ENCODE measurements at regions not wholly inside any gene's neighbourhood (a gene's known extent, or its start where the extent isn't known, plus 50 kb on each side); places are given as distances from the start of the nearest gene placed in this dataset.
A peak's percentile ranks its signal among the peaks of the same experiment; 100 is the strongest.

GRCh38 chr11:29217901-29218300 is 798.9 kb downstream of the KCNA4 start:
- TF ChIP-seq EZH2phosphoT487 (IDR thresholded peaks at IDR 0.05; ENCODE audit: borderline replicate concordance, low read length): no peak
- TF ChIP-seq EZH2 (IDR thresholded peaks at IDR 0.05; ENCODE audit: low read length, unreplicated experiment): no peak
- TF ChIP-seq, protein P1, sequence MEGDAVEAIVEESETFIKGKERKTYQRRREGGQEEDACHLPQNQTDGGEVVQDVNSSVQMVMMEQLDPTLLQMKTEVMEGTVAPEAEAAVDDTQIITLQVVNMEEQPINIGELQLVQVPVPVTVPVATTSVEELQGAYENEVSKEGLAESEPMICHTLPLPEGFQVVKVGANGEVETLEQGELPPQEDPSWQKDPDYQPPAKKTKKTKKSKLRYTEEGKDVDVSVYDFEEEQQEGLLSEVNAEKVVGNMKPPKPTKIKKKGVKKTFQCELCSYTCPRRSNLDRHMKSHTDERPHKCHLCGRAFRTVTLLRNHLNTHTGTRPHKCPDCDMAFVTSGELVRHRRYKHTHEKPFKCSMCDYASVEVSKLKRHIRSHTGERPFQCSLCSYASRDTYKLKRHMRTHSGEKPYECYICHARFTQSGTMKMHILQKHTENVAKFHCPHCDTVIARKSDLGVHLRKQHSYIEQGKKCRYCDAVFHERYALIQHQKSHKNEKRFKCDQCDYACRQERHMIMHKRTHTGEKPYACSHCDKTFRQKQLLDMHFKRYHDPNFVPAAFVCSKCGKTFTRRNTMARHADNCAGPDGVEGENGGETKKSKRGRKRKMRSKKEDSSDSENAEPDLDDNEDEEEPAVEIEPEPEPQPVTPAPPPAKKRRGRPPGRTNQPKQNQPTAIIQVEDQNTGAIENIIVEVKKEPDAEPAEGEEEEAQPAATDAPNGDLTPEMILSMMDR (conservative IDR thresholded peaks at IDR 0.05; ENCODE audit: low read depth, low read length): no peak
- intact Hi-C loops (cut with micrococcal nuclease): no loop called here
- POLR2A ChIA-PET (ENCODE audit: unreplicated experiment): no interaction called here
- no peaks in the 10 kb centered on the region for H4K20me1 ChIP-seq (ENCODE audit: low read length)
- H3K4me3 ChIP-seq (ENCODE audit: low read length): no peak overlapping the region
- H3F3A ChIP-seq (ENCODE audit: low read length, unreplicated experiment): no peaks in the 10 kb centered on the region
- no peaks in the 10 kb centered on the region for H3K27me3 ChIP-seq (ENCODE audit: low read length)
- no peaks in the 10 kb centered on the region for H3K79me2 ChIP-seq (ENCODE audit: low read length)
- ATAC-seq (no peak), DNase-seq (no peak)
- no peaks in the 10 kb centered on the region for H3K9me2 ChIP-seq (replicated peaks; ENCODE audit: low read length)
- no peaks in the 10 kb centered on the region for H3K9me3 ChIP-seq (ENCODE audit: low read length)
- CTCF ChIA-PET: no interaction called here
- no peak overlapping the region for H2AFZ ChIP-seq (ENCODE audit: low read length)
- no peak overlapping the region for H3K9ac ChIP-seq (ENCODE audit: low read length)
- BruUV-seq (replicated peaks): no TSS peak
- no peak overlapping the region for H3K27ac ChIP-seq (ENCODE audit: low read length)
- H3K36me3 ChIP-seq (ENCODE audit: low read depth, low read length): no peaks in the 10 kb centered on the region
- H3K4me2 ChIP-seq (ENCODE audit: low read length): no peak overlapping the region
- H3K4me1 ChIP-seq (ENCODE audit: insufficient read depth, low read length): peaks cover 10% of the 10 kb centered on the region; the same call in 1 of the 2 replicates

DNA sequence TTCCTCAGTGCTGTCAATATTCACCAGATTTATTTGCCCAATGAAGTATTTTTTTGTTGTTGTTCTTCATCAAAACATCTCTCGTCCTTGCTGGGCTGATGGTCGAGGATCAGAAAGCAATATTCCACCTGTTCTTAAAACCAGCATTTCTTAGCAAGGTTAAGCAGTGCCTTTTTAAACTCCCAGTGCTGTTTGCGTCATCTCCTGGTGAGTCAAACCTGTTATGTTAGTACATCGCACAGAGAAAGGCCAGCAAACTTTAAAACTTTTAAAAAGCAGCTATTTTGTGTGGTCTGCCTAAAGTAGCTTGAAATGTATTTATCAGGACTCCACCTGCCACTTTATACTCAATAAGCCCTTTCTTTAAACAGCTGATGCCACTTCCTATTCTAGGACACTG is 802.0 kb downstream of the KCNA4 start:
- Histone ChIP-seq H2AFZ (ENCODE audit: low read length) (no peak overlapping the region), H3K4me1 (ENCODE audit: insufficient read depth, low read length) (peaks cover 10% of the 10 kb centered on the region; the same call in 1 of the 2 replicates), H3K4me2 (ENCODE audit: low read length) (no peak overlapping the region), H3F3A (ENCODE audit: low read length, unreplicated experiment) (no peaks in the 10 kb centered on the region), H4K20me1 (ENCODE audit: low read length) (no peaks in the 10 kb centered on the region), H3K4me3 (ENCODE audit: low read length) (no peak overlapping the region), H3K9me2 (replicated peaks; ENCODE audit: low read length) (no peaks in the 10 kb centered on the region), H3K27me3 (ENCODE audit: low read length) (no peaks in the 10 kb centered on the region), H3K79me2 (ENCODE audit: low read length) (no peaks in the 10 kb centered on the region), H3K9ac (ENCODE audit: low read length) (no peak overlapping the region), H3K9me3 (ENCODE audit: low read length) (no peaks in the 10 kb centered on the region), H3K27ac (ENCODE audit: low read length) (no peak overlapping the region), H3K36me3 (ENCODE audit: low read depth, low read length) (no peaks in the 10 kb centered on the region)
- CTCF ChIA-PET: no interaction called here
- peak; percentile 70 for ATAC-seq
- POLR2A ChIA-PET (ENCODE audit: unreplicated experiment): no interaction called here
- no TSS peak for BruUV-seq (replicated peaks)
- TF ChIP-seq EZH2phosphoT487 (IDR thresholded peaks at IDR 0.05; ENCODE audit: borderline replicate concordance, low read length) (no peak), EZH2 (IDR thresholded peaks at IDR 0.05; ENCODE audit: low read length, unreplicated experiment) (no peak)
- TF ChIP-seq, protein P1 (conservative IDR thresholded peaks at IDR 0.05; ENCODE audit: low read depth, low read length): no peak
- intact Hi-C loops (cut with micrococcal nuclease): no loop called here
- DNase-seq: peak; percentile 50

GRCh38 chr11:29211202-29211601 is 805.6 kb downstream of the KCNA4 start:
- H3K27ac ChIP-seq (ENCODE audit: low read length): no peak overlapping the region
- no peak overlapping the region for H3K4me2 ChIP-seq (ENCODE audit: low read length)
- ChIA-PET POLR2A (ENCODE audit: unreplicated experiment) (interaction anchor here (0.5 kb wide), 1 partner anchor 148 kb away, joined by 3 read pairs; no protein-coding TSS in a partner anchor), CTCF (no interaction called here)
- H4K20me1 ChIP-seq (ENCODE audit: low read length): no peaks in the 10 kb centered on the region
- BruUV-seq (replicated peaks): no TSS peak
- H3K27me3 ChIP-seq (ENCODE audit: low read length): no peaks in the 10 kb centered on the region
- H3K79me2 ChIP-seq (ENCODE audit: low read length): no peaks in the 10 kb centered on the region
- H3K4me1 ChIP-seq (ENCODE audit: insufficient read depth, low read length): peaks cover 10% of the 10 kb centered on the region; the same call in 1 of the 2 replicates
- no peaks in the 10 kb centered on the region for H3K9me2 ChIP-seq (replicated peaks; ENCODE audit: low read length)
- H3F3A ChIP-seq (ENCODE audit: low read length, unreplicated experiment): no peaks in the 10 kb centered on the region
- H2AFZ ChIP-seq (ENCODE audit: low read length): no peak overlapping the region
- H3K36me3 ChIP-seq (ENCODE audit: low read depth, low read length): no peaks in the 10 kb centered on the region
- H3K4me3 ChIP-seq (ENCODE audit: low read length): no peak overlapping the region
- no peaks in the 10 kb centered on the region for H3K9me3 ChIP-seq (ENCODE audit: low read length)
- no peak for DNase-seq
- no peak for ATAC-seq
- H3K9ac ChIP-seq (ENCODE audit: low read length): no peak overlapping the region
- no peak for TF ChIP-seq EZH2phosphoT487 (IDR thresholded peaks at IDR 0.05; ENCODE audit: borderline replicate concordance, low read length)
- intact Hi-C loops (cut with micrococcal nuclease): no loop called here
